ENCODE measurements at regions not wholly inside any gene's neighbourhood (a gene's known extent, or its start where the extent isn't known, plus 50 kb on each side); places are given as distances from the start of the nearest gene placed in this dataset.
A peak's percentile ranks its signal among the peaks of the same experiment; 100 is the strongest.

GRCh38 chr6:108744244-108744972 is 103.8 kb upstream of the ARMC2 start:
- no peaks in the 10 kb centered on the region for H3K9me3 ChIP-seq (ENCODE audit: control insufficient read depth, low read length)
- no peaks in the 10 kb centered on the region for H3K27me3 ChIP-seq (ENCODE audit: control insufficient read depth, insufficient read depth)
- WGBS: 55% methylated on average over 8 of the region's 8 CpGs
- H3K4me1 ChIP-seq (ENCODE audit: control insufficient read depth, insufficient read depth, low read length): peaks cover 2% of the 10 kb centered on the region
- DNase-seq (no peak), ATAC-seq (no peak)
- intact Hi-C loops (cut with DNase I): no loop called here
- no peak overlapping the region for H3K4me3 ChIP-seq (ENCODE audit: low read length)
- no peak overlapping the region for H3K27ac ChIP-seq (ENCODE audit: low read length)

GRCh38 chr6:108744996-108745395 is 103.2 kb upstream of the ARMC2 start:
- H3K4me3 ChIP-seq (ENCODE audit: low read length): no peak overlapping the region
- H3K4me1 ChIP-seq (ENCODE audit: control insufficient read depth, insufficient read depth, low read length): peaks cover 2% of the 10 kb centered on the region
- no peaks in the 10 kb centered on the region for H3K9me3 ChIP-seq (ENCODE audit: control insufficient read depth, low read length)
- no peak overlapping the region for H3K27ac ChIP-seq (ENCODE audit: low read length)
- no peak for DNase-seq
- intact Hi-C loops (cut with DNase I): no loop called here
- no peaks in the 10 kb centered on the region for H3K27me3 ChIP-seq (ENCODE audit: control insufficient read depth, insufficient read depth)
- 69% methylated on average over 5 of the region's 5 CpGs for WGBS
- ATAC-seq: peak in 1 of 2 donors; percentile 53

- Histone ChIP-seq H3K27ac (ENCODE audit: low read length) (no peak overlapping the region), H3K9me3 (ENCODE audit: control insufficient read depth, low read length) (no peaks in the 10 kb centered on the region), H3K4me3 (ENCODE audit: low read length) (no peak overlapping the region), H3K27me3 (ENCODE audit: control insufficient read depth, insufficient read depth) (no peaks in the 10 kb centered on the region), H3K4me1 (ENCODE audit: control insufficient read depth, insufficient read depth, low read length) (peaks cover 2% of the 10 kb centered on the region)
- DNase-seq (no peak), ATAC-seq (no peak)
- intact Hi-C loops (cut with DNase I): no loop called here
- 74% methylated on average over 2 of the region's 2 CpGs for WGBS
Measured at GRCh38 chr6:108745664-108746336, 102.4 kb upstream of the ARMC2 start.

- Histone ChIP-seq H3K4me1 (ENCODE audit: control insufficient read depth, insufficient read depth, low read length) (peaks cover 2% of the 10 kb centered on the region), H3K27ac (ENCODE audit: low read length) (no peak overlapping the region), H3K27me3 (ENCODE audit: control insufficient read depth, insufficient read depth) (no peaks in the 10 kb centered on the region), H3K4me3 (ENCODE audit: low read length) (no peak overlapping the region), H3K9me3 (ENCODE audit: control insufficient read depth, low read length) (no peaks in the 10 kb centered on the region)
- intact Hi-C loops (cut with DNase I): no loop called here
- 96% methylated on average over 5 of the region's 5 CpGs for WGBS
- ATAC-seq: no peak
- no peak for DNase-seq
Measured at GRCh38 chr6:108746366-108746765, 101.9 kb upstream of the ARMC2 start.

- DNase-seq: no peak
- intact Hi-C loops (cut with DNase I): no loop called here
- no peaks in the 10 kb centered on the region for H3K9me3 ChIP-seq (ENCODE audit: control insufficient read depth, low read length)
- H3K4me3 ChIP-seq (ENCODE audit: low read length): no peak overlapping the region
- no peak for ATAC-seq
- peaks cover 2% of the 10 kb centered on the region for H3K4me1 ChIP-seq (ENCODE audit: control insufficient read depth, insufficient read depth, low read length)
- 92% methylated on average over 9 of the region's 9 CpGs for WGBS
- no peaks in the 10 kb centered on the region for H3K27me3 ChIP-seq (ENCODE audit: control insufficient read depth, insufficient read depth)
- no peak overlapping the region for H3K27ac ChIP-seq (ENCODE audit: low read length)
Measured at GRCh38 chr6:108746836-108747575, 101.2 kb upstream of the ARMC2 start.

- Histone ChIP-seq H3K27ac (ENCODE audit: low read length) (no peak overlapping the region), H3K9me3 (ENCODE audit: control insufficient read depth, low read length) (no peaks in the 10 kb centered on the region), H3K4me3 (ENCODE audit: low read length) (no peak overlapping the region), H3K27me3 (ENCODE audit: control insufficient read depth, insufficient read depth) (no peaks in the 10 kb centered on the region), H3K4me1 (ENCODE audit: control insufficient read depth, insufficient read depth, low read length) (peaks cover 7% of the 10 kb centered on the region)
- DNase-seq: no peak
- WGBS: 83% methylated on average over 1 of the region's 1 CpG
- intact Hi-C loops (cut with DNase I): no loop called here
- no peak for ATAC-seq
Measured at GRCh38 chr6:108748055-108748454, 100.2 kb upstream of the ARMC2 start.

- 91% methylated on average over 3 of the region's 3 CpGs for WGBS
- no peak for DNase-seq
- Histone ChIP-seq H3K4me1 (ENCODE audit: control insufficient read depth, insufficient read depth, low read length) (peaks cover 7% of the 10 kb centered on the region), H3K27ac (ENCODE audit: low read length) (no peak overlapping the region), H3K4me3 (ENCODE audit: low read length) (no peak overlapping the region), H3K9me3 (ENCODE audit: control insufficient read depth, low read length) (no peaks in the 10 kb centered on the region), H3K27me3 (ENCODE audit: control insufficient read depth, insufficient read depth) (no peaks in the 10 kb centered on the region)
- no peak for ATAC-seq
- intact Hi-C loops (cut with DNase I): no loop called here
Measured at GRCh38 chr6:108748959-108749358, 99.3 kb upstream of the ARMC2 start.

GRCh38 chr6:108750801-108751200 is 97.4 kb upstream of the ARMC2 start:
- Histone ChIP-seq H3K4me1 (ENCODE audit: control insufficient read depth, insufficient read depth, low read length) (peaks cover 5% of the 10 kb centered on the region), H3K9me3 (ENCODE audit: control insufficient read depth, low read length) (no peaks in the 10 kb centered on the region), H3K27ac (ENCODE audit: low read length) (no peak overlapping the region), H3K27me3 (ENCODE audit: control insufficient read depth, insufficient read depth) (no peaks in the 10 kb centered on the region), H3K4me3 (ENCODE audit: low read length) (no peak overlapping the region)
- DNase-seq (no peak), ATAC-seq (no peak)
- intact Hi-C loops (cut with DNase I): no loop called here
- 92% methylated on average over 8 of the region's 8 CpGs for WGBS

- Histone ChIP-seq H3K27me3 (ENCODE audit: control insufficient read depth, insufficient read depth) (no peaks in the 10 kb centered on the region), H3K4me3 (ENCODE audit: low read length) (no peak overlapping the region), H3K27ac (ENCODE audit: low read length) (no peak overlapping the region), H3K4me1 (ENCODE audit: control insufficient read depth, insufficient read depth, low read length) (peaks cover 7% of the 10 kb centered on the region), H3K9me3 (ENCODE audit: control insufficient read depth, low read length) (no peaks in the 10 kb centered on the region)
- intact Hi-C loops (cut with DNase I): no loop called here
- DNase-seq: no peak
- no peak for ATAC-seq
- WGBS: 96% methylated on average over 5 of the region's 5 CpGs
Measured at GRCh38 chr6:108751282-108751681, 96.9 kb upstream of the ARMC2 start.

- DNase-seq (no peak), ATAC-seq (peak in 1 of 2 donors; percentile 29)
- 66% methylated on average over 5 of the region's 5 CpGs for WGBS
- peaks cover 7% of the 10 kb centered on the region for H3K4me1 ChIP-seq (ENCODE audit: control insufficient read depth, insufficient read depth, low read length)
- no peaks in the 10 kb centered on the region for H3K27me3 ChIP-seq (ENCODE audit: control insufficient read depth, insufficient read depth)
- H3K4me3 ChIP-seq (ENCODE audit: low read length): no peak overlapping the region
- no peaks in the 10 kb centered on the region for H3K9me3 ChIP-seq (ENCODE audit: control insufficient read depth, low read length)
- intact Hi-C loops (cut with DNase I): no loop called here
- H3K27ac ChIP-seq (ENCODE audit: low read length): no peak overlapping the region
Measured at GRCh38 chr6:108751851-108752732, 96.1 kb upstream of the ARMC2 start.

All from right cardiac atrium (tissue), 5 donors.